NT2/D1 (cell line): ENCODE measurements at regions not wholly inside any gene's neighbourhood (a gene's known extent, or its start where the extent isn't known, plus 50 kb on each side); places are given as distances from the start of the nearest gene placed in this dataset.
"Not testable (repeated sequence)": the region's sequence is repeated elsewhere in the genome, so short reads cannot be mapped to it uniquely, and the experiment has no call there.

Source experiments
- DNase-seq: peaks from one replicate; pipeline ENCODE4 v3.0.0-alpha.2; 2011; ENCODE audit warnings: low read depth, low spot score
- H3K27me3 ChIP-seq: 2 replicates; pipeline ENCODE4 v1.6.0; 2011; ENCODE audit warnings: mild to moderate bottlenecking; ENCODE audit not compliant: insufficient read length, insufficient read depth
- H3K36me3 ChIP-seq: 2 replicates; pipeline ENCODE4 v1.6.1; 2011; ENCODE audit warnings: mild to moderate bottlenecking, low read length, mixed read lengths; ENCODE audit not compliant: insufficient read depth, insufficient read length
- H3K4me1 ChIP-seq: 2 replicates; pipeline ENCODE4 v1.5.1; 2011; ENCODE audit not compliant: insufficient read depth, insufficient read length
- H3K4me3 ChIP-seq: 2 replicates; pipeline ENCODE4 v1.5.1; 2011; ENCODE audit warnings: low read depth; ENCODE audit not compliant: insufficient read length
- H3K9ac ChIP-seq: 2 replicates; pipeline ENCODE4 v1.6.0; 2011; ENCODE audit warnings: low read depth; ENCODE audit not compliant: insufficient read length
- H3K9me3 ChIP-seq: 2 replicates; pipeline ENCODE4 v1.5.1; 2011; ENCODE audit warnings: mild to moderate bottlenecking, low read length; ENCODE audit not compliant: insufficient read depth
- SUZ12 ChIP-seq: IDR thresholded peaks from 2 replicates; pipeline ENCODE4 v1.6.1; 2011; ENCODE audit not compliant: insufficient read length, insufficient read depth; ENCODE audit errors: extremely low read depth
- YY1 ChIP-seq: IDR thresholded peaks from 2 replicates; pipeline ENCODE4 v1.6.1; 2011; ENCODE audit not compliant: insufficient read length, insufficient read depth
- ZNF274 ChIP-seq: IDR thresholded peaks from 2 replicates; pipeline ENCODE4 v1.6.1; 2011; ENCODE audit warnings: mild to moderate bottlenecking, low read depth, low read length

DNA sequence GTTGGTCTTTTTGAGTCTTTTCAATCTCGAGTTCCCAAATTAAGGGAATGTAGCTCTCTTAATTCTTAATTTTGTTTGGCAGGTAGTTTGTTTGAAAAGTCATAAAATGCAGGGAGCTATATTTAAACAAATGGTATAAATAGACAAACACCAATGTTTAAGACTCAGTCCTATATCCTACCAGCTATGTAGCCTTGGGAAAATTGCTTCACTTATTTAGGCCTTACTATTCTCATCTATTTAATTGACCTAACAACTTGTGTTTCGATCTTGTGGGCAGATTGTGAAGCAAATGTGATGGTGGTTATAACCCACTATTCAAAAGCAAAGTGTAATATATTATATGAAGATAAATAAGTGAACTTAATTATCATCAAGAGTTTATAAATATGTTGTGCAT is 167.3 kb upstream of the KCTD3 start:
- no peaks in the 10 kb centered on the region for H3K4me1 ChIP-seq
- TF ChIP-seq SUZ12, result no peak
- TF ChIP-seq YY1, result no peak
- TF ChIP-seq ZNF274, result no peak
- H3K9ac ChIP-seq, result no peak overlapping the region
- H3K36me3 ChIP-seq, result no peaks in the 10 kb centered on the region
- no peak for DNase-seq
- no peak overlapping the region for H3K4me3 ChIP-seq
- peaks cover under 1% of the 10 kb centered on the region; the same call in 1 of the 2 replicates for H3K9me3 ChIP-seq
- H3K27me3 ChIP-seq, result no peaks in the 10 kb centered on the region

DNA sequence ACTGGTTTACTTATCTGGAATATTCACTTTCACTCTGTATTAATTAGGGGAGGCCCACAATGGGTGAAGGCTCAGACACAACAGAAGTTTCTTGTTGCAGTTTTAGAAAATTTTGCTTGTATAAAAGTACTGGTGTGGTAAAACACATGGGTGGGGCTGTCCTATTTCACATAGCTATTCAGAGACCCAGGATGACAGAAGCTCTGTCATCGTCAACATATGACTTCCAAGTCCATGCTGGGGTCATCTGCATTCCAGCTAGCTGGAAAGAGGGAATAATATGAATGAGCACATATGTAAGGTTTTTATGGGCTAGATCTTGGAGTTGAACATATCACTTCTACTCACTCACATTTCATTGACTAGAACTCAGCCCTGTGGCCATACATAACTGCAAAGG is 166.4 kb upstream of the KCTD3 start:
- no peaks in the 10 kb centered on the region for H3K36me3 ChIP-seq

DNA sequence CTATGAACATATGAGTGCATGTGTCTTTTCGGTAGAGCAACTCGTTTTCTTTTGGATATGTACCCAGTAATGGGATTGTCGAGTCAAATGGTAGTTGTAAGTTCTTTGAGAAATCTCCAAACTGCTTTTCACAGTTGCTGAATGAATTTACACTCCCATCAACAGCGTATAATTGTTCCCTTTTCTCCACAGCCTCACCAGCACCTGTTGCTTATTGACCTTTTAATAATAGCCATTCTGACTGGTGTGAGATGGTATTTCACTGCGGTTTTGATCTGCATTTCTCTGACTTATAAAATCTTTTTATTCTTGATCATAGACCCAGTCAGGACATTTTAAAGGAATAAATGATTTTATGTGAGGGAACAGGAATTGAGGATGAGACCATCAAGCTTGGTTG is 165.0 kb upstream of the KCTD3 start:
- Histone ChIP-seq H3K9me3 (no peaks in the 10 kb centered on the region), H3K36me3 (no peaks in the 10 kb centered on the region), H3K9ac (no peak overlapping the region), H3K4me3 (no peak overlapping the region), H3K27me3 (no peaks in the 10 kb centered on the region), H3K4me1 (no peaks in the 10 kb centered on the region)
- DNase-seq, result no peak
- TF ChIP-seq ZNF274 (no peak), SUZ12 (no peak), YY1 (no peak)

More for the DNA sequence above, 166.4 kb upstream of the KCTD3 start:
- H3K9me3 ChIP-seq, result no peaks in the 10 kb centered on the region
- H3K4me3 ChIP-seq, result no peak overlapping the region
- no peak overlapping the region for H3K9ac ChIP-seq
- no peaks in the 10 kb centered on the region for H3K4me1 ChIP-seq
- H3K27me3 ChIP-seq, result no peaks in the 10 kb centered on the region
- TF ChIP-seq SUZ12 (no peak), ZNF274 (no peak), YY1 (no peak)
- DNase-seq, result no peak

DNA sequence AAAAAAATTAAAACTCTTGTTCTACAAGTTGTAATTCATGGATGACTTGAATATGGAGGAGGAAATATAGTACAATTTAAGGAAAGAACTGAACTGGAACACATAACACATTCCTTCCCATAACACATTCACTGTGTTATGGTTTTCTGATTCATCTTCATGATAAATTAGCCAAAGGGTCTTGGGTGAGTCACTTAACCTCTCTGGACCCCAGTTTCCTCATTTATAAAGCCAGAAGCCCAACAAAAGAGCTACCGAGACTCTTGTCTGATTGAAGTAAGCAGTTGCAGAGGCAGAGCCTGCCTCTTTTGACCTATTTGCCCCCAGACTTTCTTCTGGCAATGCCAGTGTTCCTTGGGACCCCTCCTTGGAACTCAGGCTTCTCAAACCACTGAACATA is 161.9 kb upstream of the KCTD3 start:
- no peak for TF ChIP-seq YY1
- no peak for TF ChIP-seq SUZ12
- TF ChIP-seq ZNF274, result no peak
- no peaks in the 10 kb centered on the region for H3K36me3 ChIP-seq
- H3K4me3 ChIP-seq, result no peak overlapping the region
- no peaks in the 10 kb centered on the region for H3K4me1 ChIP-seq
- no peak overlapping the region for H3K9ac ChIP-seq
- DNase-seq, result no peak
- no peaks in the 10 kb centered on the region for H3K27me3 ChIP-seq
- no peaks in the 10 kb centered on the region for H3K9me3 ChIP-seq

DNA sequence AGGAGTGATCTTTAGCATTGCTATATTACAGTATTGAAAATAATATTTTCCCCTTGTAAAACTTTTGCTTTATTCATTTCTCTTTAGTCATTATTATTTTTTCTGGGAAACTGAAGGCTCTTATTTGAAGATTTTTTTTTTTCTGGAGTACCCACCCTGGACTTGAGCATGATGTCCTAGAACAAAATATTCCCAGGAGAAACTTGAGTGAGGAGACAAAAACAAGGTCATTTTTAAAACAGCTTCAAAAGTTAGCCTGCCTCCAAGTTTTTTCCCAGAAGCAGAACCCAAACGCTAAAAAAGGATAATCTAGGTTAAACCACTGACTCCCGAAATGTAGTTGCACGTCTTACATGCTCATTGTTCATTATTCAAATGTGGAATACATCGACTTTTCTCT is 160.2 kb upstream of the KCTD3 start:
- TF ChIP-seq ZNF274, result no peak
- TF ChIP-seq SUZ12, result no peak
- TF ChIP-seq YY1, result no peak
- no peaks in the 10 kb centered on the region for H3K4me1 ChIP-seq
- H3K9me3 ChIP-seq, result no peaks in the 10 kb centered on the region

DNA sequence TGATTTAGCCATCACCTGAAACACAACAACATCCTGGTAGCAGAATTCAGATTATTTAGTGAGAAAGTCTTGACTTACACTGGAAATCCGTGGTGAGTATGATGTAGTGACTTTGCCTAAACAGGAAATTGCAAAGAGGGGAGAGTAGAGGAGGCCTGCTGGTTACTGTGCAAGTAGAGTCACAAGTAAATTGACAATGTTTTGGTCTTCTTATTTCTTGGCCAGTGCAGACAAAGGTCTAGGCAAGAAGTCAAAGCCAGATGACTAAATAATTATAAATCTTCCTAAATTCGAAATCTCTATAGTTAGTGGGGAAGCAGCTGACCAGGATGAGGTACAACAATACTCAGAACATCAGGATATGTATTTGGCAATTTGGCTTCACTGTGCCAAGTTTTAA is 159.5 kb upstream of the KCTD3 start:
- Histone ChIP-seq H3K9ac (no peak overlapping the region), H3K9me3 (no peaks in the 10 kb centered on the region)
- TF ChIP-seq YY1, result no peak
- no peak for TF ChIP-seq SUZ12
- TF ChIP-seq ZNF274, result no peak

More for the DNA sequence above, 160.2 kb upstream of the KCTD3 start:
- H3K4me3 ChIP-seq, result no peak overlapping the region
- no peaks in the 10 kb centered on the region for H3K27me3 ChIP-seq
- DNase-seq, result no peak
- no peak overlapping the region for H3K9ac ChIP-seq
- H3K36me3 ChIP-seq, result no peaks in the 10 kb centered on the region

DNA sequence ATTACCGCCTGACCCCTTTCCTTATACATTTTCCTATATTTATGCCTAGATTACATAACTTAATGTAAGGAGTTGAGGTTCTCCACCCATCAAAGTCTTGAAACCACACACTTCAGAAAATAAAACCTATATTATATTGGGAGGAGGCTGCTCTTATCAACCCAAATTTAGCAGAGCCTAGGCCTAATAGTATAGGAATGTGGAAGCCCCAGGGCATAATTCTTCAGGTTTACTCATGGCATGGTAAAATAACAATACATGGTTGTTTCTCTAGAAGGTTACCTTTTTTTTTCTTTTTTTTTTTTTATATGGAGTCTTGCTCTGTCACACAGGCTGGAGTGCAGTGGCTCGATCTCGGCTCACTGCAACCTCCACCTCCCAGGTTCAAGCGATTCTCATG is 157.6 kb upstream of the KCTD3 start:
- H3K9ac ChIP-seq, H3K4me1 ChIP-seq, H3K36me3 ChIP-seq, H3K4me3 ChIP-seq, H3K9me3 ChIP-seq, DNase-seq, H3K27me3 ChIP-seq: not testable (repeated sequence)

More for the DNA sequence above, 159.5 kb upstream of the KCTD3 start:
- no peak for DNase-seq
- Histone ChIP-seq H3K4me3 (no peak overlapping the region), H3K4me1 (no peaks in the 10 kb centered on the region), H3K36me3 (no peaks in the 10 kb centered on the region), H3K27me3 (no peaks in the 10 kb centered on the region)

DNA sequence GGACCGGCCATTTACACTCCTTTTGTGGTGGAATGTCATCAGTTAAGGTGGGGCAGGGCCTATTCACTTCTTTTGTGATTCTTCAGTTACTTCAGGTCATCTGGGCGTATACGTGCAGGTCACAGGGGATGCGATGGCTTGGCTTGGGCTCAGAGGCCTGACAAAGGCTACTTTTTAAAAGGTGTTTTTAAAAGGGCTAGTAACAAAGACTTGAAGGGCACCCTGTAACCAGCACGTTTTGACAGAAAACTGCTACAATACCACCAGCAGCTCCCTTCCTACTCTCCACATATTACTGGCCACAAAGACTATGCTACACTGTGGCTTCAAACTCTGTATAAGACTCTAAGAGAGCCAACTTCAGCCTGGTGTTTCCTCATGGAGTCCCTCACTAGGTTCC is 151.6 kb upstream of the KCTD3 start:
- not testable (repeated sequence) for H3K9me3 ChIP-seq, H3K27me3 ChIP-seq, H3K36me3 ChIP-seq, DNase-seq, H3K9ac ChIP-seq, H3K4me3 ChIP-seq, H3K4me1 ChIP-seq
